Thyroid gland (tissue), 4 donors: ENCODE measurements at regions not wholly inside any gene's neighbourhood (a gene's known extent, or its start where the extent isn't known, plus 50 kb on each side); places are given as distances from the start of the nearest gene placed in this dataset.

Experiments
- DNase-seq, 2 donors: peaks; one replicate each; pipeline ENCODE4 v3.0.0-alpha.2; 2019
- H3K27ac ChIP-seq, 3 donors: fragments of 200-600 bp; sonication (generic); 1 replicate in 2 of 3; 2 replicates in 1 of 3; pipeline ENCODE4 v1.5.1; 2016 to 2019; ENCODE audit warnings: mild to moderate bottlenecking in 1 of 3, moderate library complexity in 1 of 3
- H3K27me3 ChIP-seq: fragments of 200-600 bp; sonication (generic); one replicate; pipeline ENCODE4 v1.5.1; 2019
- H3K36me3 ChIP-seq, 2 donors: fragments of 200-600 bp; sonication (generic); one replicate each; pipeline ENCODE4 v1.5.1; 2016 to 2019
- H3K4me1 ChIP-seq, 2 donors: fragments of 200-600 bp; sonication (generic); one replicate each; pipeline ENCODE4 v1.5.1; 2017 to 2019
- H3K4me3 ChIP-seq, 3 donors: fragments of 200-600 bp; sonication (generic); replicated peaks in 1 of 3; 1 replicate in 2 of 3; 2 replicates in 1 of 3; pipeline ENCODE4 v1.5.1; 2016; ENCODE audit warnings: mild to moderate bottlenecking in 1 of 3
- H3K9me3 ChIP-seq: fragments of 200-600 bp; sonication (generic); one replicate; pipeline ENCODE4 v1.5.1; 2017
- POLR2A ChIP-seq, 2 donors: fragments of 450-650 bp; IDR thresholded peaks; one replicate each; pipeline ENCODE4 v1.6.1; 2017; ENCODE audit warnings: antibody characterized with exemption in 2 of 2, mild to moderate bottlenecking in 2 of 2, moderate library complexity in 1 of 2
- WGBS, 2 donors: methylation state at CpG; one replicate each; pipeline ENCODE4 v1.1.5; 2017; 5-methylcytosine and 5-hydroxymethylcytosine counted together
- intact Hi-C: fragments of 100-400 bp; cut with DNase I; formaldehyde crosslinking; loops from one replicate; pipeline ENCODE4 v1.15.1; 2023
- TF ChIP-seq, protein P1 (sequence below), 6 experiments: fragments of 200-600 bp in 3 of 6; fragments of 450-650 bp in 3 of 6; sonication (generic) in 3 of 6; IDR thresholded peaks; one replicate each; pipeline ENCODE4 v1.5.1; 2016 to 2019; ENCODE audit warnings: antibody characterized with exemption in 6 of 6, mild to moderate bottlenecking in 2 of 6, inconsistent platforms in 1 of 6, moderate library complexity in 1 of 6

GRCh38 chr19:32020538-32020937 is 324.9 kb upstream of the ZNF507 start:
- 85 to 88% methylated on average over 2 of the region's 2 CpGs for WGBS, 2 donors
- intact Hi-C loops: no loop called here

GRCh38 chr19:32022044-32022640 is 323.3 kb upstream of the ZNF507 start:
- no peaks in the 10 kb centered on the region for H3K27me3 ChIP-seq
- no peaks in the 10 kb centered on the region for H3K36me3 ChIP-seq
- DNase-seq: no peak
- no peak for TF ChIP-seq POLR2A (IDR thresholded peaks at IDR 0.05)
- TF ChIP-seq, protein P1, sequence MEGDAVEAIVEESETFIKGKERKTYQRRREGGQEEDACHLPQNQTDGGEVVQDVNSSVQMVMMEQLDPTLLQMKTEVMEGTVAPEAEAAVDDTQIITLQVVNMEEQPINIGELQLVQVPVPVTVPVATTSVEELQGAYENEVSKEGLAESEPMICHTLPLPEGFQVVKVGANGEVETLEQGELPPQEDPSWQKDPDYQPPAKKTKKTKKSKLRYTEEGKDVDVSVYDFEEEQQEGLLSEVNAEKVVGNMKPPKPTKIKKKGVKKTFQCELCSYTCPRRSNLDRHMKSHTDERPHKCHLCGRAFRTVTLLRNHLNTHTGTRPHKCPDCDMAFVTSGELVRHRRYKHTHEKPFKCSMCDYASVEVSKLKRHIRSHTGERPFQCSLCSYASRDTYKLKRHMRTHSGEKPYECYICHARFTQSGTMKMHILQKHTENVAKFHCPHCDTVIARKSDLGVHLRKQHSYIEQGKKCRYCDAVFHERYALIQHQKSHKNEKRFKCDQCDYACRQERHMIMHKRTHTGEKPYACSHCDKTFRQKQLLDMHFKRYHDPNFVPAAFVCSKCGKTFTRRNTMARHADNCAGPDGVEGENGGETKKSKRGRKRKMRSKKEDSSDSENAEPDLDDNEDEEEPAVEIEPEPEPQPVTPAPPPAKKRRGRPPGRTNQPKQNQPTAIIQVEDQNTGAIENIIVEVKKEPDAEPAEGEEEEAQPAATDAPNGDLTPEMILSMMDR (IDR thresholded peaks at IDR 0.05): no peak
- WGBS, 2 donors: 73 to 81% methylated on average over 9 of the region's 9 CpGs
- H3K27ac ChIP-seq: no peak overlapping the region
- H3K4me1 ChIP-seq: peaks cover 14% of the 10 kb centered on the region in 2 donors
- intact Hi-C loops: no loop called here
- H3K4me3 ChIP-seq: no peak overlapping the region
- no peaks in the 10 kb centered on the region for H3K9me3 ChIP-seq

More at GRCh38 chr19:32020538-32020937, 324.9 kb upstream of the ZNF507 start:
- no peaks in the 10 kb centered on the region for H3K27me3 ChIP-seq
- no peaks in the 10 kb centered on the region for H3K9me3 ChIP-seq
- H3K36me3 ChIP-seq: no peaks in the 10 kb centered on the region
- H3K4me3 ChIP-seq: no peak overlapping the region
- H3K27ac ChIP-seq: no peak overlapping the region
- DNase-seq: no peak
- TF ChIP-seq POLR2A (IDR thresholded peaks at IDR 0.05): no peak
- TF ChIP-seq, protein P1 (IDR thresholded peaks at IDR 0.05): no peak
- H3K4me1 ChIP-seq: peaks cover 14 to 17% of the 10 kb centered on the region in 2 donors

DNA sequence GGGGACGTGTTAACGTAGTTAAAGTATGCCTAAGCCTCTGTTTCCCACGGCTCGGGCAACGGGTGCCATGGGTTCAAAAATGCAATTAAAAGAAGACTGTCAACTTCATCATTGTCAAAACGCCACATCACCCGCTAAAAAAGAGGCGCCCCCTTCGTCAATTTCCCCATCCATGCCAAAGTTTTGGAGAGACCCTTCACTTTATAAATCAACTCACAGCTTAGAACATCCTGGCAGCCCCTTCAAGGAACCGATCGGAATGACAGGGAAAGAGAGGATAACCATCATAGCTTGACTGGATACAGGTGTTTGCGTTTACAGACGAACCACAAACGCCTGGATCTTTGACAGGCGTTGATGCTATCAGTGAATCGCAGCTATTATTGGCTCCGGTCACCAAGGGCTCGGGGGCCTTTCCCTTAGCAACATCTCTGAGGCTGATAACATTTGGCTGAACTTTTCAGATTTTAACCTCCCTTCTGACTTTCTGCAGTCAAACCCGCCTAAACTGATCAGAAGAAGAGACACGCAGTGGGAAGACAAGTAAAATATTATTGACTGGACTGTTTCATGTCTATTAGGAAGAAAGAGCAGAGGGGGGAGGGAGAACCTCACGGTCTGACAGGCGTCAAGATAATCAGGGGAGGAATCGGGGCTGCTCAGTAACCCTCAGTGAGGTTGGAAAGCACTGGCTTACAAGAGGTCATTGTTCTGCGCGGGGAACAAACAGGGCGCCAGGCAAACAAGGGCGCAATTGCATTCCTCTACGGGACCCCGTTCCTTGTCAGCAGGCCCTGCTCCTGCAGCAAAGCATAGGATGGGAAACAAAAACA is 322.5 kb upstream of the ZNF507 start:
- DNase-seq: no peak
- no peak overlapping the region for H3K27ac ChIP-seq
- no peaks in the 10 kb centered on the region for H3K36me3 ChIP-seq
- intact Hi-C loops: no loop called here
- 64 to 73% methylated on average over 29 of the region's 29 CpGs for WGBS, 2 donors
- H3K27me3 ChIP-seq: no peaks in the 10 kb centered on the region
- H3K4me3 ChIP-seq: no peak overlapping the region
- TF ChIP-seq, protein P1 (IDR thresholded peaks at IDR 0.05): no peak
- no peak for TF ChIP-seq POLR2A (IDR thresholded peaks at IDR 0.05)
- no peaks in the 10 kb centered on the region for H3K9me3 ChIP-seq
- H3K4me1 ChIP-seq: peaks cover 7 to 9% of the 10 kb centered on the region in 2 donors

DNA sequence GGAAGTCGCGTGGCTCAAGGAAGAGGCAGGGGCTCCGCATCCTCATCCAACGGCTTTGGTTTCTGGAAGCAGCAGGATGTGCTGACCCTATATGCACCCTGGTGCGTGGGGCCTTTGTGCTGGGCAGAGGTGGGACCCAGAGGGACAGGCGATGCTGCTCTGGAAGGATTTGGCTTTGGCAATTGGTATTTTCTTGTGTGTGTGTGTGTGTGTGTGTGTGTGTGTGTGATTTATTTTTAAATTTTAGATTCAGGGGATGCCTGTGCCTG is 321.9 kb upstream of the ZNF507 start:
- Histone ChIP-seq H3K36me3 (no peaks in the 10 kb centered on the region), H3K9me3 (no peaks in the 10 kb centered on the region), H3K4me1 (peaks cover 2 to 4% of the 10 kb centered on the region in 2 donors), H3K27ac (no peak overlapping the region), H3K27me3 (no peaks in the 10 kb centered on the region), H3K4me3 (no peak overlapping the region)
- WGBS, 2 donors: 74 to 86% methylated on average over 6 of the region's 6 CpGs
- no peak for DNase-seq
- TF ChIP-seq, protein P1 (IDR thresholded peaks at IDR 0.05): no peak
- no peak for TF ChIP-seq POLR2A (IDR thresholded peaks at IDR 0.05)
- intact Hi-C loops: no loop called here

GRCh38 chr19:32029235-32029634 is 316.2 kb upstream of the ZNF507 start:
- Histone ChIP-seq H3K4me3 (no peak overlapping the region), H3K4me1 (no peaks in the 10 kb centered on the region), H3K36me3 (no peaks in the 10 kb centered on the region), H3K9me3 (no peaks in the 10 kb centered on the region), H3K27me3 (no peaks in the 10 kb centered on the region), H3K27ac (no peak overlapping the region)
- intact Hi-C loops: no loop called here
- 90 to 91% methylated on average over 6 of the region's 6 CpGs for WGBS, 2 donors
- no peak for DNase-seq
- TF ChIP-seq, protein P1 (IDR thresholded peaks at IDR 0.05): no peak
- TF ChIP-seq POLR2A (IDR thresholded peaks at IDR 0.05): no peak
